H1 (cell line): ENCODE measurements at regions not wholly inside any gene's neighbourhood (a gene's known extent, or its start where the extent isn't known, plus 50 kb on each side); places are given as distances from the start of the nearest gene placed in this dataset.

Experiments
- CTCF ChIA-PET: fragments of 300-600 bp; sonication (Branson Sonifier 250); formaldehyde crosslinking; loops from one replicate; lab custom pipeline; 2021; ENCODE audit not compliant: partially characterized antibody; lab: Charles Lee
- POLR2A ChIA-PET: fragments of 300-600 bp; sonication (Branson Sonifier 250); formaldehyde crosslinking; loops from one replicate; lab custom pipeline; 2021; ENCODE audit warnings: inconsistent platforms; ENCODE audit not compliant: partially characterized antibody; lab: Charles Lee
- DNase-seq, 2 experiments: peaks; one replicate each; pipeline versions ENCODE4 v3.0.0 to v3.0.0-alpha.2; 2010 to 2022; ENCODE audit warnings: low spot score in 2 of 2, low read depth in 1 of 2, mixed read lengths in 1 of 2
- FAIRE-seq: peaks from 2 replicates; lab custom pipeline; 2011; peaks lifted over from hg19 to GRCh38; lab: Jason Lieb, UNC
- H2AFZ ChIP-seq: 2 replicates; pipeline ENCODE4 v1.8.1; 2012; ENCODE audit warnings: low read length, inconsistent platforms
- H2AK5ac ChIP-seq: 2 replicates; pipeline ENCODE4 v1.6.1; 2013; ENCODE audit warnings: low read depth, low read length
- H2BK120ac ChIP-seq: replicated peaks from 2 replicates; pipeline ENCODE3; 2013; ENCODE audit warnings: low read depth, low read length, inconsistent platforms
- H2BK12ac ChIP-seq: 2 replicates; pipeline ENCODE4 v1.6.1; 2013; ENCODE audit warnings: low read depth, low read length
- H2BK15ac ChIP-seq: 2 replicates; pipeline ENCODE4 v1.6.1; 2013; ENCODE audit warnings: low read length
- H2BK20ac ChIP-seq: 2 replicates; pipeline ENCODE4 v1.6.1; 2013; ENCODE audit warnings: low read length
- H2BK5ac ChIP-seq: 2 replicates; pipeline ENCODE4 v1.6.1; 2013; ENCODE audit warnings: low read depth, low read length
- H3K14ac ChIP-seq: 2 replicates; pipeline ENCODE4 v1.6.1; 2013; ENCODE audit warnings: inconsistent platforms; ENCODE audit not compliant: insufficient read length
- H3K18ac ChIP-seq: 2 replicates; pipeline ENCODE4 v1.6.1; 2013; ENCODE audit warnings: low read length; ENCODE audit errors: extremely low read depth
- H3K23ac ChIP-seq: 2 replicates; pipeline ENCODE4 v1.6.1; 2013; ENCODE audit warnings: inconsistent platforms; ENCODE audit not compliant: insufficient read length
- H3K23me2 ChIP-seq: 2 replicates; pipeline ENCODE4 v1.6.1; 2013; ENCODE audit warnings: low read depth, low read length
- H3K27ac ChIP-seq: 2 replicates; pipeline ENCODE4 v1.6.1; 2011; ENCODE audit warnings: low read depth, low read length, inconsistent platforms
- H3K27me3 ChIP-seq, 4 experiments: replicated peaks in 1 of 4; 1 replicate in 1 of 4; 2 replicates in 3 of 4; pipeline versions ENCODE4 v1.6.1 to v1.8.1; 2011 to 2013; ENCODE audit warnings: low read length in 3 of 4, mild to moderate bottlenecking in 3 of 4, inconsistent platforms in 2 of 4, mixed read lengths in 2 of 4, moderate library complexity in 1 of 4; ENCODE audit not compliant: control insufficient read depth in 3 of 4, insufficient read depth in 3 of 4; ENCODE audit errors: extremely low read depth in 1 of 4
- H3K36me3 ChIP-seq, 4 experiments: 2 replicates each; pipeline versions ENCODE4 v1.6.1 to v1.8.1; 2011 to 2013; ENCODE audit warnings: mild to moderate bottlenecking in 4 of 4, low read length in 3 of 4, moderate library complexity in 2 of 4, control low read depth in 1 of 4, inconsistent platforms in 1 of 4; ENCODE audit not compliant: insufficient read depth in 4 of 4, control insufficient read depth in 2 of 4
- H3K4ac ChIP-seq: replicated peaks from 2 replicates; pipeline ENCODE3; 2013; ENCODE audit warnings: low read length, low read depth, mixed read lengths, inconsistent platforms; ENCODE audit not compliant: insufficient read length
- H3K4me1 ChIP-seq, 4 experiments: replicated peaks in 1 of 4; 1 replicate in 1 of 4; 2 replicates in 3 of 4; pipeline versions ENCODE4 v1.6.1 to v1.8.1; 2011 to 2013; ENCODE audit warnings: low read length in 3 of 4, inconsistent platforms in 2 of 4, mixed read lengths in 1 of 4; ENCODE audit not compliant: insufficient read depth in 4 of 4, control insufficient read depth in 3 of 4
- H3K4me2 ChIP-seq, 2 experiments: 2 replicates each; pipeline versions ENCODE4 v1.6.1 to v1.8.1; 2011 to 2013; ENCODE audit warnings: low read depth in 2 of 2, low read length in 2 of 2, control low read depth in 1 of 2, inconsistent platforms in 1 of 2, mild to moderate bottlenecking in 1 of 2; ENCODE audit not compliant: insufficient read depth in 1 of 2
- H3K4me3 ChIP-seq, 4 experiments: fragments of 200-600, 300-600 bp in 1 of 4; sonication (generic), shearing (Covaris generic), sonication (Bioruptor Twin) in 1 of 4; 2 replicates each; pipeline versions ENCODE4 v1.5.1 to v1.8.1; 2011 to 2016; ENCODE audit warnings: low read length in 4 of 4, low read depth in 3 of 4, control low read depth in 2 of 4, inconsistent platforms in 2 of 4, mild to moderate bottlenecking in 2 of 4, mixed read lengths in 1 of 4, moderate library complexity in 1 of 4; ENCODE audit not compliant: insufficient read depth in 2 of 4; ENCODE audit errors: extremely low read depth in 1 of 4
- H3K56ac ChIP-seq: replicated peaks from 2 replicates; pipeline ENCODE3; 2013; ENCODE audit warnings: low read depth, mild to moderate bottlenecking, mixed read lengths, low read length, inconsistent platforms; ENCODE audit not compliant: insufficient read length
- H3K79me1 ChIP-seq: 2 replicates; pipeline ENCODE4 v1.6.1; 2013; ENCODE audit warnings: low read depth, low read length, control low read depth
- H3K79me2 ChIP-seq, 2 experiments: 2 replicates each; pipeline versions ENCODE4 v1.6.1 to v1.8.1; 2012 to 2013; ENCODE audit warnings: low read length in 2 of 2, mild to moderate bottlenecking in 2 of 2, inconsistent platforms in 1 of 2; ENCODE audit not compliant: insufficient read depth in 2 of 2, control insufficient read depth in 1 of 2
- H3K9ac ChIP-seq, 4 experiments: replicated peaks in 1 of 4; 1 replicate in 1 of 4; 2 replicates in 3 of 4; pipeline versions ENCODE4 v1.6.1 to v1.8.1; 2011 to 2013; ENCODE audit warnings: low read depth in 3 of 4, low read length in 3 of 4, control low read depth in 2 of 4, mild to moderate bottlenecking in 2 of 4, moderate library complexity in 2 of 4, inconsistent platforms in 1 of 4; ENCODE audit errors: extremely low read depth in 1 of 4
- H3K9me3 ChIP-seq, 2 experiments: 2 replicates each; pipeline versions ENCODE4 v1.6.1 to v1.8.1; 2012 to 2013; ENCODE audit warnings: mild to moderate bottlenecking in 2 of 2, moderate library complexity in 2 of 2, control low read depth in 1 of 2, inconsistent platforms in 1 of 2, low read depth in 1 of 2, low read length in 1 of 2, mixed read lengths in 1 of 2; ENCODE audit not compliant: insufficient read depth in 2 of 2
- H4K20me1 ChIP-seq, 2 experiments: replicated peaks in 1 of 2; 2 replicates each; pipeline versions ENCODE3 to v1.8.1; 2011 to 2013; ENCODE audit warnings: inconsistent platforms in 2 of 2, low read length in 2 of 2, mild to moderate bottlenecking in 1 of 2; ENCODE audit not compliant: insufficient read depth in 2 of 2, control insufficient read depth in 1 of 2
- H4K5ac ChIP-seq: 2 replicates; pipeline ENCODE4 v1.6.1; 2013; ENCODE audit warnings: low read length, low read depth, mixed read lengths, inconsistent platforms; ENCODE audit not compliant: insufficient read length
- H4K8ac ChIP-seq: 2 replicates; pipeline ENCODE4 v1.8.0; 2013; ENCODE audit warnings: mild to moderate bottlenecking, moderate library complexity, low read length, inconsistent platforms; ENCODE audit not compliant: insufficient read depth; ENCODE audit errors: extremely low read depth
- H4K91ac ChIP-seq: replicated peaks from 2 replicates; pipeline ENCODE3; 2013; ENCODE audit warnings: low read length, mixed read lengths, inconsistent platforms; ENCODE audit not compliant: insufficient read length
- ASH2L ChIP-seq: fragments of 200-600, 300-600 bp; sonication (generic); IDR thresholded peaks from one replicate; pipeline ENCODE4 v1.7.1; 2017; ENCODE audit warnings: low read length
- BACH1 ChIP-seq: IDR thresholded peaks from 2 replicates; pipeline ENCODE4 v1.6.1; 2012; ENCODE audit warnings: low read length, improper control_type of control experiment
- CTBP2 ChIP-seq: IDR thresholded peaks from 2 replicates; pipeline ENCODE4 v1.7.0; 2011; ENCODE audit warnings: borderline replicate concordance, mild to moderate bottlenecking, moderate library complexity, mixed read lengths, low read length; ENCODE audit not compliant: insufficient read depth, insufficient read length
- EP300 ChIP-seq, 2 experiments: IDR thresholded peaks; 1 replicate in 1 of 2; 2 replicates in 1 of 2; pipeline ENCODE4 v1.6.1; 2011 to 2012; ENCODE audit warnings: low read depth in 2 of 2, low read length in 2 of 2, mild to moderate bottlenecking in 2 of 2, borderline replicate concordance in 1 of 2, inconsistent platforms in 1 of 2, moderate library complexity in 1 of 2
- GTF2F1 ChIP-seq: IDR thresholded peaks from 2 replicates; pipeline ENCODE4 v1.6.1; 2012; ENCODE audit warnings: low read depth, low read length, improper control_type of control experiment, borderline replicate concordance
- HDAC6 ChIP-seq: IDR thresholded peaks from one replicate; pipeline ENCODE4 v1.7.1; 2012; ENCODE audit warnings: low read depth, mild to moderate bottlenecking, inconsistent platforms, low read length, moderate library complexity
- KDM5A ChIP-seq: fragments of 200-600 bp; IDR thresholded peaks from 2 replicates; pipeline ENCODE4 v1.7.1; 2012; ENCODE audit warnings: mild to moderate bottlenecking, low read length, inconsistent platforms, mixed read lengths
- PHF8 ChIP-seq: fragments of 200-600 bp; sonication (generic); conservative IDR thresholded peaks from 2 replicates; pipeline ENCODE4 v1.7.1; 2012; ENCODE audit warnings: low read depth, mild to moderate bottlenecking, inconsistent platforms, low read length, moderate library complexity
- POLR2AphosphoS5 ChIP-seq: IDR thresholded peaks from 2 replicates; pipeline ENCODE4 v1.6.1; 2011; ENCODE audit warnings: low read depth, low read length
- RXRA ChIP-seq: IDR thresholded peaks from 2 replicates; pipeline ENCODE4 v1.6.1; 2011; ENCODE audit warnings: low read depth, mild to moderate bottlenecking, low read length, moderate library complexity; ENCODE audit not compliant: insufficient read depth
- SIX5 ChIP-seq: IDR thresholded peaks from 2 replicates; pipeline ENCODE4 v1.6.1; 2011; ENCODE audit warnings: mild to moderate bottlenecking, low read depth, low read length
- SP2 ChIP-seq: IDR thresholded peaks from 2 replicates; pipeline ENCODE4 v1.6.1; 2012; ENCODE audit warnings: mild to moderate bottlenecking, low read length, inconsistent platforms
- SUZ12 ChIP-seq: fragments of 200-600 bp; sonication (generic); IDR thresholded peaks from 2 replicates; pipeline ENCODE4 v1.6.1; 2012; ENCODE audit warnings: mild to moderate bottlenecking, inconsistent platforms, low read length, moderate library complexity, mixed read lengths
- TEAD4 ChIP-seq: IDR thresholded peaks from 2 replicates; pipeline ENCODE4 v1.6.1; 2012; ENCODE audit warnings: low read depth, low read length, inconsistent platforms, mixed read lengths
- WGBS, 2 experiments: shearing (Covaris generic) in 1 of 2; methylation state at CpG; one replicate each; pipeline versions ENCODE4 v1.1.6 to v1.1.7; 2013 to 2015; ENCODE audit warnings: low lambda C conversion rate in 2 of 2, mixed read lengths in 2 of 2, inconsistent platforms in 1 of 2, low coverage in 1 of 2, missing lambda C conversion rate in 1 of 2; ENCODE audit not compliant: insufficient replicate concordance in 2 of 2, insufficient coverage in 1 of 2, insufficient read length in 1 of 2; ENCODE audit errors: extremely low coverage in 1 of 2, missing lambda C conversion rate in 1 of 2; 5-methylcytosine and 5-hydroxymethylcytosine counted together
- TF ChIP-seq, protein P1 (sequence below): IDR thresholded peaks from 2 replicates; pipeline ENCODE4 v1.6.1; 2012; ENCODE audit warnings: inconsistent platforms

DNA sequence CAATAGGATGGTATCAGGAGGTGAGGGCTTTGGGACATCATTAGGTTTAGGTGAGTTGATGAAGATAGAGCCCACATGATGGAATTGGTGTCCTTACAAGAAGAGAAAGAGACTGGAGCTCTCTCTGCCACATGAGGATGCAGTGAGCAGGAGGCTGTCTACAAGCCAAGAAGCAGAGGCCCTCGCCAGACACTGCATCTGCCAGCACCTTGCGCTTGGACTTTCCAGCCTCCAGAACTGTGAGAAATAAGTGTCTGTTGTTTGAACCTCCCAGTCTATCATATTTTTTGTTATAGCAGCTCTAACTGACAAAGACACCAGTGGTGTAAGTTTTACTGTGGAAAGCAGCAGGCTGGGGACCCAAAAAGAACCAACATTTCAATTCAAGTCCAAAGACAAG lies 571.1 kb upstream of the ID2 start:
- H3K56ac ChIP-seq = no peak overlapping the region
- H2BK12ac ChIP-seq = no peak overlapping the region
- 91% methylated on average over 2 of the region's 2 CpGs; no CpG with 5 or more reads in 1 of the 2 experiments for WGBS, 2 experiments
- no peak overlapping the region for H3K4me3 ChIP-seq
- no peak overlapping the region for H3K18ac ChIP-seq
- peaks cover 0 to 2% (median 0%) of the 10 kb centered on the region in 4 experiments; a peak in 2 of 7 replicates for H3K4me1 ChIP-seq
- no peak overlapping the region for H3K27ac ChIP-seq
- no peak overlapping the region for H4K91ac ChIP-seq
- no peak for FAIRE-seq
- no peak overlapping the region for H4K5ac ChIP-seq
- no peaks in the 10 kb centered on the region for H4K20me1 ChIP-seq
- H3K36me3 ChIP-seq = no peaks in the 10 kb centered on the region
- peaks cover 3 to 4% of the 10 kb centered on the region in 2 experiments; a peak in 1 of 4 replicates for H3K9me3 ChIP-seq
- no peak overlapping the region for H3K4ac ChIP-seq
- no peaks in the 10 kb centered on the region for H3K79me2 ChIP-seq
- DNase-seq = no peak
- H2BK15ac ChIP-seq = no peak overlapping the region
- H4K8ac ChIP-seq = no peak overlapping the region; the same call in 1 of the 2 replicates
- no peak overlapping the region for H2AFZ ChIP-seq
- no peak overlapping the region for H3K23ac ChIP-seq
- no peak overlapping the region for H3K4me2 ChIP-seq
- no peak overlapping the region for H3K9ac ChIP-seq
- H3K23me2 ChIP-seq = no peaks in the 10 kb centered on the region
- H3K79me1 ChIP-seq = no peaks in the 10 kb centered on the region
- ChIA-PET POLR2A (no interaction called here), CTCF (no interaction called here)
- H2AK5ac ChIP-seq = no peak overlapping the region
- no peaks in the 10 kb centered on the region for H3K27me3 ChIP-seq
- TF ChIP-seq SP2 (no peak), EP300 (IDR thresholded peaks at IDR 0.05; ENCODE audit: borderline replicate concordance in 1 of 2, low read depth in 2 of 2, low read length in 2 of 2) (no peak), HDAC6 (no peak), GTF2F1 (no peak), CTBP2 (no peak), TEAD4 (no peak), RXRA (no peak), SUZ12 (no peak), BACH1 (no peak), ASH2L (no peak), PHF8 (no peak), KDM5A (no peak), POLR2AphosphoS5 (no peak), SIX5 (no peak)
- TF ChIP-seq, protein P1, sequence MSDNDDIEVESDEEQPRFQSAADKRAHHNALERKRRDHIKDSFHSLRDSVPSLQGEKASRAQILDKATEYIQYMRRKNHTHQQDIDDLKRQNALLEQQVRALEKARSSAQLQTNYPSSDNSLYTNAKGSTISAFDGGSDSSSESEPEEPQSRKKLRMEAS = no peak
- H2BK20ac ChIP-seq = no peak overlapping the region
- H2BK5ac ChIP-seq = no peak overlapping the region
- H2BK120ac ChIP-seq = no peak overlapping the region
- no peak overlapping the region for H3K14ac ChIP-seq
